Fibroblast of gingiva (primary cell): ENCODE measurements at regions not wholly inside any gene's neighbourhood (a gene's known extent, or its start where the extent isn't known, plus 50 kb on each side); places are given as distances from the start of the nearest gene placed in this dataset.
A peak's percentile ranks its signal among the peaks of the same experiment; 100 is the strongest.
"Not testable (repeated sequence)": the region's sequence is repeated elsewhere in the genome, so short reads cannot be mapped to it uniquely, and the experiment has no call there.

Experiments used
- DNase-seq: peaks from one replicate; pipeline ENCODE4 v3.0.0-alpha.2; 2011; ENCODE audit warnings: low read depth

DNA sequence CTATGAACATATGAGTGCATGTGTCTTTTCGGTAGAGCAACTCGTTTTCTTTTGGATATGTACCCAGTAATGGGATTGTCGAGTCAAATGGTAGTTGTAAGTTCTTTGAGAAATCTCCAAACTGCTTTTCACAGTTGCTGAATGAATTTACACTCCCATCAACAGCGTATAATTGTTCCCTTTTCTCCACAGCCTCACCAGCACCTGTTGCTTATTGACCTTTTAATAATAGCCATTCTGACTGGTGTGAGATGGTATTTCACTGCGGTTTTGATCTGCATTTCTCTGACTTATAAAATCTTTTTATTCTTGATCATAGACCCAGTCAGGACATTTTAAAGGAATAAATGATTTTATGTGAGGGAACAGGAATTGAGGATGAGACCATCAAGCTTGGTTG lies 165.0 kb upstream of the KCTD3 start:
- DNase-seq = no peak

DNA sequence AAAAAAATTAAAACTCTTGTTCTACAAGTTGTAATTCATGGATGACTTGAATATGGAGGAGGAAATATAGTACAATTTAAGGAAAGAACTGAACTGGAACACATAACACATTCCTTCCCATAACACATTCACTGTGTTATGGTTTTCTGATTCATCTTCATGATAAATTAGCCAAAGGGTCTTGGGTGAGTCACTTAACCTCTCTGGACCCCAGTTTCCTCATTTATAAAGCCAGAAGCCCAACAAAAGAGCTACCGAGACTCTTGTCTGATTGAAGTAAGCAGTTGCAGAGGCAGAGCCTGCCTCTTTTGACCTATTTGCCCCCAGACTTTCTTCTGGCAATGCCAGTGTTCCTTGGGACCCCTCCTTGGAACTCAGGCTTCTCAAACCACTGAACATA lies 161.9 kb upstream of the KCTD3 start:
- DNase-seq = no peak

DNA sequence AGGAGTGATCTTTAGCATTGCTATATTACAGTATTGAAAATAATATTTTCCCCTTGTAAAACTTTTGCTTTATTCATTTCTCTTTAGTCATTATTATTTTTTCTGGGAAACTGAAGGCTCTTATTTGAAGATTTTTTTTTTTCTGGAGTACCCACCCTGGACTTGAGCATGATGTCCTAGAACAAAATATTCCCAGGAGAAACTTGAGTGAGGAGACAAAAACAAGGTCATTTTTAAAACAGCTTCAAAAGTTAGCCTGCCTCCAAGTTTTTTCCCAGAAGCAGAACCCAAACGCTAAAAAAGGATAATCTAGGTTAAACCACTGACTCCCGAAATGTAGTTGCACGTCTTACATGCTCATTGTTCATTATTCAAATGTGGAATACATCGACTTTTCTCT lies 160.2 kb upstream of the KCTD3 start:
- DNase-seq = no peak

DNA sequence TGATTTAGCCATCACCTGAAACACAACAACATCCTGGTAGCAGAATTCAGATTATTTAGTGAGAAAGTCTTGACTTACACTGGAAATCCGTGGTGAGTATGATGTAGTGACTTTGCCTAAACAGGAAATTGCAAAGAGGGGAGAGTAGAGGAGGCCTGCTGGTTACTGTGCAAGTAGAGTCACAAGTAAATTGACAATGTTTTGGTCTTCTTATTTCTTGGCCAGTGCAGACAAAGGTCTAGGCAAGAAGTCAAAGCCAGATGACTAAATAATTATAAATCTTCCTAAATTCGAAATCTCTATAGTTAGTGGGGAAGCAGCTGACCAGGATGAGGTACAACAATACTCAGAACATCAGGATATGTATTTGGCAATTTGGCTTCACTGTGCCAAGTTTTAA lies 159.5 kb upstream of the KCTD3 start:
- no peak for DNase-seq

DNA sequence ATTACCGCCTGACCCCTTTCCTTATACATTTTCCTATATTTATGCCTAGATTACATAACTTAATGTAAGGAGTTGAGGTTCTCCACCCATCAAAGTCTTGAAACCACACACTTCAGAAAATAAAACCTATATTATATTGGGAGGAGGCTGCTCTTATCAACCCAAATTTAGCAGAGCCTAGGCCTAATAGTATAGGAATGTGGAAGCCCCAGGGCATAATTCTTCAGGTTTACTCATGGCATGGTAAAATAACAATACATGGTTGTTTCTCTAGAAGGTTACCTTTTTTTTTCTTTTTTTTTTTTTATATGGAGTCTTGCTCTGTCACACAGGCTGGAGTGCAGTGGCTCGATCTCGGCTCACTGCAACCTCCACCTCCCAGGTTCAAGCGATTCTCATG lies 157.6 kb upstream of the KCTD3 start:
- DNase-seq = not testable (repeated sequence)

DNA sequence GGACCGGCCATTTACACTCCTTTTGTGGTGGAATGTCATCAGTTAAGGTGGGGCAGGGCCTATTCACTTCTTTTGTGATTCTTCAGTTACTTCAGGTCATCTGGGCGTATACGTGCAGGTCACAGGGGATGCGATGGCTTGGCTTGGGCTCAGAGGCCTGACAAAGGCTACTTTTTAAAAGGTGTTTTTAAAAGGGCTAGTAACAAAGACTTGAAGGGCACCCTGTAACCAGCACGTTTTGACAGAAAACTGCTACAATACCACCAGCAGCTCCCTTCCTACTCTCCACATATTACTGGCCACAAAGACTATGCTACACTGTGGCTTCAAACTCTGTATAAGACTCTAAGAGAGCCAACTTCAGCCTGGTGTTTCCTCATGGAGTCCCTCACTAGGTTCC lies 151.6 kb upstream of the KCTD3 start:
- DNase-seq = not testable (repeated sequence)

DNA sequence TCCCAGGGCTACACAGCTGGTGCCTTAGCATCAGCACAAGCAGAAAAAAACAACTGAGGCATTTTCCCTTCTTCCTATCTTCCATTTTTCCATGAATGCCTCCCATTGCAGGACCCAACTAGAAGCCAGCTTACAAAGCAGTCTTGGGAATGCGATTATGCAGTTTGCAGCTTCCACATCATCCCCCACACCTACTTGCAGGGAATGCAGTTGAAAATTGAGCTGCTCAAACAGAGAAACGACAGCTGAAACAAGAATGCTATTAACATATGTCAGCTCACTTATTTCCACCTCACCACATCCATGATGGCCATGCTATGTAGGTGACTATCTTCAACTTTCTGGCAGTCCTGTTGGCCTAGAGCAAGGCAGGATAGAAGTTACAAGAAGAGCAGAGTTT lies 150.6 kb upstream of the KCTD3 start:
- DNase-seq = no peak

DNA sequence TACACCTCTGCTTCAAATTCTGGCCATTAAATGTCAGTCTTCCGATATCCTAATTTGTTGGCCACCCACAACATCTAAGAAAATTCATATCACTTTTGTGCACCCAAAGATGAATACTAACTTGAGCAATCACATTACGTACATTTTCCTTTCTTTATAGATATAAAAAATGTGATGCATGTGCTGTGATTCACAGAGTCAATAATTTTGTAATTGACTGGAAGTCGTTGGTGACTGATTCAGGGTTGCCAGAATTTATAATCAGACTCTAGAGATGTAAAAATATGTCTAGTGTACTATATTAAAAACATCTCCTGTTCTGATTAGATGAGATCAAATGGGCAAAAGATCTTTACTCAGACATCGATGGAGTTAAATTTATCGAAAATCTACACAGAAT lies 150.0 kb upstream of the KCTD3 start:
- peak; percentile 9 for DNase-seq

DNA sequence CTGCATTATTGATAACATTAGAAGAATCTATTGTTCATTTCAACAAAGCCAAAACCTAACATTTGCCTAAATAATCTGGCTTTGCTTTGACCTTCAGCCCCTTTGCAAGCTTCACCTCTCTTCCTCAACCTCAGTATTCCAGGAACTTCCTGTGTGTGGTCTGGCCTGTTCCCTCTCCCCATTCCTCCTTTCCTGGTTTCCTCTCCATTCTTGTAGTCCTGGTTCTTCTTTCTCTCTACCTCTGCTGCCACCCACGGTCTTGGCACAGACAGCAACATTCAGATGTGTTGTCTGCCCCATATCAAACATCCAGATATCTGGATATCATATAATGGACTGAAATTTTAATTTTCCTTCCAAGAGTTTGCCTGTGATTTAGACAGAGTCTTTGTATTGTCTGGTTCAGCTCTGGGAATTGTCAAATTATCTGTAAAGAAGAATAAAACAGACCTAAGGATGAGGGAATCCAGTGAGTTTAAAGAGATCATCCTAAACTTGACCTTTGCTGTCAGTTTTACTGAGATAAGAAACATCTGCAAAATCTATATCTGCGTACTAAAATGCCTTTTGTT lies 148.1 kb upstream of the KCTD3 start:
- DNase-seq = no peak

DNA sequence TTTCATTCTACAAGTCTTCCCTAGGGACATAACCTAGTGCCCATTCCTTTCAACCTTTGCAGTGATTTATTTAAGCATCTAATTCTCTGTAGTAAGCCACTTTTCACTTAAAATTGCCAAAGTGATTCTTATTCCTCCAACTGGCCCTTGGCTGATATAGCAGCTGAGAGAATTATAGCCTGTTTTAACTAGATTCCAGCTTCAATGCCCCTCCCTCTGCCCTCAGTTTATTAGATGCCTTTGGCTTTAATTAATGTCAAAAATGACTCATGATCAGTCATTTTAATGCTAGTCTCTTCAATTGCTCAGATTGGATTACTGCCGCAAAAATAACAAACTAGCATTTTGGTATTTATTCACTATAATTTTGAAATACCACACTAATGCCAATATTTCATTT lies 145.4 kb upstream of the KCTD3 start:
- DNase-seq = peak; percentile 15

DNA sequence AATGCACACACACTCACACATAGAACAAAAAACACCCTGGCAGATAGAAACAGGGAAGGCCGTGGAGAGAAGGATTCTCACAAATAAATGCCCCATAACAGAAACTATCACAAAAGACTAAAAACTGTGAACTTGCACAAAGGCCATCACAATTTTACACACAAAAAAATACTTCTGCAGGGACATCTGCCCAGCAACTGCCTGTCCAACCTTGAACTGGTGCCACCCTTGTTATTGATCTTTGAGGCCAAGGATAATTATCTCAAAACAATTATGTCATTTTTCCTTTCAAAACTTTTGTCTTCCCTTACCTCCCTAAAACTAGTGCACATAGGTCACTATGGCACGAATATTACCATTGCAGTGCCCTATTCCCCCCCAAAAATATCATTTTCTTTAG lies 143.8 kb upstream of the KCTD3 start:
- no peak for DNase-seq

DNA sequence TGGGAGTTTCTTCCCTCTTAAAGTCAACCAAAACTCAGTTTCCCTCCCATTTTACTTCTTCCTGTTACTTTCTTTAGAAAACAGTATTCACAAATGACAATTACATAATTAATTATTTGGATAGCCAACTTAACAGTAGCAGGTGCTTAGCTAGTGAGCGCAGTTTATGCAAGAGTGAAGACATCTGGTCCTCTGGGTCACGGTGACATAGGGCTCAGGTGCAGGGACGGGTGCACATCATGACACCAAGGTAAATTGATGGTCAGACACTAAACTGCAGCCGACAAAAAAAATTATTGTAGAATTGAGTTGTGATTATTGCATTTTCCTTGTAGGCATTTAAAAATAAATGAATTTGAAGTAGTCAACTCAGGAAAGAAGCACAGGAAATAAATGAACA lies 142.0 kb upstream of the KCTD3 start:
- no peak for DNase-seq

DNA sequence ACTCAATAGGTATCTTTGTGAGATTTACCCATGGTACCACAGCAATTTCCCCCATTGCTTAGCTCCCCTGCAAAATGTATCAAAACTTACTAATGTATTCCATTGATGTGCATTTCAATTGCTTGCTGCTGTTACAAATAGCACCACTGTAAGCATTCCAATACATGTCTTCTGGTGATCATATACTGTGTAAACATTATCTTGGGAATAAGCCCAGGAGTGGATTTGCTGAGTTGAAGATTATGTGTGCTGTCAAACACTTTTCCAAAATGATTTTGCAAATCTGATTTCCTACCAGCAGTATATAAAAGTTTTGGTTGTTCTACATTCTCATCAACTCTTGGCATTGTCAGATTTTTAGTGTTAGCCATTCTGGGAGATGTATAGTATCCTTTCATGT lies 141.0 kb upstream of the KCTD3 start:
- DNase-seq = no peak

DNA sequence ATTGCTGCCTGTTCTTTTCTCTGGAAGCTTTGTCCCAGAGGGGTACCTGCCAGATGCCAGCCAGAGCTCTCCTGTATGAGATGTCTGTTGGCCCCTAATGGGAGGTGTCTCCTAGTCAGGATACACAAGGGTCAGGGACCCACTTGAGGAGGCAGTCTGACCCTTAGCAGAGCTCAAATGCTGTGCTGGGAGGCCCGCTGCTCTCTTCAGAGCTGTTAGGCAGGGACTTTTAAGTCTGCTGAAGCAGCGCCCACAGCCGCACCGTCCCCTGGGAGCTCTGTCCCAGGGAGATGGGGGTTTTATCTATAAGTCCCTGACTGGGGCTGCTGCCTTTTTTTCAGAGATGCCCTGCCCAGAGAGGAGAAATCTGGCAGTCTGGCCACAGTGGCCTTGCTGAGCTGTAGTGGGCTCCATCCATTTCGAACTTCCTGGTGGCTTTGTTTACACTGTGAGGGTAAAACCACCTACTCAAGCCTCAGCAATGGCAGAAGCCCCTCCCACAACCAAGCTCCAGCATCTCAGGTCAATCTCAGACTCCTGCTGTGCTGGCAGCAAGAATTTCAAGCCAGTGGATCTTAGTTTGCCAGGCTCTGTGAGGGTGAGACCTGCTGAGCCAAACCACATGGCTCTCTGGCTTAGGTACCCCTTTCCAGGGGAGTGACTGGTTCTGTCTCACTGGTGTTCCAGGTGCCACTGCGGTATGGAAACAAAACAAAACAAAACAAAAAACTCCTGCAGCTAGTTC lies 134.4 kb upstream of the KCTD3 start:
- not testable (repeated sequence) for DNase-seq

DNA sequence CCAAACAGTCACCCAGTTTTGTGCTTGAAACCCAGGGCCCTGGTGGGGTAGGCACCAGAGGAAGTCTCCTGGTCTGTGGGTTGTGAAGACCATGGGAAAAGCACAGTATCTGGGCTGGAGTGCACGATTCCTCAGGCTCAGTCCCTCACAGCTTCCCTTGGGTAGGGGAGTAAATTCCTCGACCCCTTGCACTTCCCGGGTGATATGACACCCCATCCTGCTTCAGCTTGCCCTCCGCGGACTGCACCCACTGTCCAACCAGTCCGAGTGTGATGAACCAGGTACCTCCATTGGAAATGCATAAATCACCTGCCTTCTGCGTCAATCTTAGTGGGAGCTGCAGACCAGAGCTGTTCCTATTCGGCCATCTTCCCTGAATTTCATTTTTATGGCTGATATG lies 133.9 kb upstream of the KCTD3 start:
- no peak for DNase-seq

DNA sequence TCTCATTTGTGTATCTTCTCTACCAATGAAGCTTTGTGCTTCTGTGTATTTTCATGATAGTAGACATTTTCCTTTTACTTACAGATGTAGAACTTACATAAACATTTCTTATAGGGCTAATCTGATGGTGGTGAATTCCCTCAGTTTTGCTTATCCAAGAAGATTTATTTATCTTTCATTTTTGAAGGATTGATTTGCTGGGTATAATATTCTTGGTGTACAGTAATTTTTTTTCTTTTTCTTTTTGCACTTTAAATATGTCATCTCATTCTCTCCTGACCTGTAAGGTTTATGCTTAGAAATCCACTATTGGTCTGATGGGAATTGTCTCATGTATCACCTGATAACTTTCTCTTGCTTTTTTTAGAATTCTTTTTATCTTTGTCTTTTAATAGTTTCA lies 127.6 kb upstream of the KCTD3 start:
- no peak for DNase-seq

DNA sequence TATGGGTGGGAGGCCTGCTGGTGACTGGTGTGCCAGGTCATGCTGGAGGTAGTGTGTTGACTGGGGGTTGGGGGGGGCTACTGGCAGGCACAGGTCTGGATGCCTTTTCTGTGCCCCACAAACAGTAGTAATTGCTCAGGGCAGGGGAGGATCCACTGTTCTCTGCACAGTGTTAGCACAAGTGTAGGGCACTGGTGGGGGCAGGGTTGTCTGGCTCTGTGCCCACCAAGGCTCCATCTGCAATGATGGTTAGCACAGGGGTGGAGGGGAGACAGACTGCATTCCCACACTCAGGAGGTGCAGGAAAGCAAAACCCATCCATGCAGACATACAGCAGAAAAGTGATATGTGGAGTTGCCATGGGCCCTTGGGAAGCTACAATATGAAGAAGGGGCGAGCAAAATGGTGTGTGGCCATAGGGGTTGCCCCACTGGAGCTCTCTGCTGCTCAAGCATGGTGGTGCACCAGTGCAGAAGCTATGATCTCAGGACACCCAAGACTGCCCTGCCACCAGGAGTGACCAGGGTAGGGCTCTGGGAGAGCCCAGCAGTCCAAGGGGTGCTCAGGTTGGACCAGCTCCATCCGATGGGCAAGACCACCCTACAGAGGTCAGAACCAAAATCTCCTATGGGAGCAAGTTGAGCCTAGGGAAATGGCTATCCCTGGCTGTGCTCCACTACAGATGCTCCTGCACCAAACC lies 122.2 kb upstream of the KCTD3 start:
- no peak for DNase-seq

DNA sequence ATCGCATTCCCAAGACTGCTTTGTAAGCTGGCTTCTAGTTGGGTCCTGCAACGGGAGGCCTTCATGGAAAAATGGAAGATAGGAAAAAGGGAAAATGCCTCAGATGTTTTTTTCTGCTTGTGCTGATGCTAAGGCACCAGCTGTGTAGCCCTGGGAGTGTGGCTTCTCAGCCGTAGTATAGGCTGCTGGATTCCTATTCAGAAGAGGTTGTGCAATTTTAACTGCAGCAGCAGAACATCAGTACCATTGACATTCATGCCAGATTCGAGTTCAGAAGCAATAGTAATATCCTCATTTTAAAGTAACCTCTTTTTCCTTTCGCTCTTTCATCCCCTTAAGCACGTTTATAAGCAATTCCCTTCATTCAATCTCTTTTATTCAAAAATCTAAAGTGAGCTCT lies 119.1 kb upstream of the KCTD3 start:
- DNase-seq = not testable (repeated sequence)

DNA sequence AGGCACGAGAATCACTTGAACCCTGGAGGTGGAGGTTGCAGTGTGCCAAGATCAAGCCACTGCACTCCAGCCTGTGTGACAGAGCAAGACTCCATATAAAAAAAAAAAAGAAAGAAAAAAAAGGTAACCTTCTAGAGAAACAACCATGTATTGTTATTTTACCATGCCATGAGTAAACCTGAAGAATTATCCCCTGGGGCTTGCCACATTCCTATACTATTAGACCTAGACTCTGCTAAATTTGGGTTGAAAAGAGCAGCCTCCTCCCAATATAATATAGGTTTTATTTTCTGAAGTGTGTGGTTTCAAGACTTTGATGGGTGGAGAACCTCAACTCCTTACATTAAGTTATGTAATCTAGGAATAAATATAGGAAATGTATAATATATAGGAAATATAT lies 118.0 kb upstream of the KCTD3 start:
- DNase-seq = not testable (repeated sequence)

DNA sequence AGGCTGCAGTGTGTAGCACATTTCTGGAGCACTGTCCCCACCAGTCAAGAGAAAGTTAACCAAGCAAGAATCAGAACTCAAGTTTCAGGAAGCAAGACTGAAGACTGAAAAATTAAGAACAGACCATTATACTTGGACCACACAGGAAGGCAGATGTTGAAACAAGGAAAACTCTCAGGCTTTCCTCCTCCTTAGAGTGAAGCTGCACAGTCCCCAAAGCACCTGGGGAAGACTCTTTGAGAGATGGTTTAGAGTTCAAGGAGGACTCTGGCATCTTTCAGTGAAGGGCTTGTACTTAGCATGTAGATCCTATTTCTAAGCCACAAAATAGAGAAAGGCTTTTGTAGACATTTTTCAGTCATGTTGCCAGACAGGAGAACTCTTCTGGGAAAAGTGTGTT lies 113.7 kb upstream of the KCTD3 start:
- DNase-seq = no peak

DNA sequence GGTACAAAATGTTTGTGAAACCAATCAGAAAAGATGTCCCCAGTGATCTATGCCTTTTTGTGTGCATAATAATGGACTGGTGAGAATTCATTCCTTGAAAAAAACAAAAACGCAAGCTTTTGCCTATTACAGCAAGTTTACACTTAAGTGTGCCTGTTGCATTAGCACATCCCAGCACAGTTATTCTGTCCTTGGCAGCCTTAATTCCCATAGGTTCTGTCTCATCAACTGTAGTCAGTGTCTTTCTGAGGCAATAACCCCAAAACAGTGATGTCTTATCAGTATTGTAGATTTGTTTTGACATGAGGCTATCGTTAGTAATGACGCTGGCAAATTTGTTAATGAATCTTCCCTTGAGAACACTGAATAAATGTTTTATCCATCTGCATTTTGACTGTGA lies 109.9 kb upstream of the KCTD3 start:
- DNase-seq = no peak

DNA sequence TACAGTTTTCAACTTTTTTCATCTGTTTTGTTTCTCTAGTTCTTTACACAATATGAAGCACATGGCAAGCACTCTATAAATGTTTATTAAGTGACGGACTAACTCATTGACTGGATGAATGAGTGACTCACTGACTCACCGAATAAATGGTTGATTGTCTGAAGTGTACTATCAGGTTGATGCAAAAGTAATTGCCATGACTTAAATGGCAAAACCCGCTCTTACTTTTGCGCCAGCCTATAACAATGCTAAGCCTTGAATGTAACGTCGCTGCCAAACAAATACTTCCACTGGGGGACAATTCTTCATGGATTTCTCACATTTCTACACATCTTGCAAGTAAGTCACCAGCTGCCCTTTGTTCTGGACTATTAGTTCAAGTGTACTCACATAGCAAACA lies 109.0 kb upstream of the KCTD3 start:
- DNase-seq = no peak

DNA sequence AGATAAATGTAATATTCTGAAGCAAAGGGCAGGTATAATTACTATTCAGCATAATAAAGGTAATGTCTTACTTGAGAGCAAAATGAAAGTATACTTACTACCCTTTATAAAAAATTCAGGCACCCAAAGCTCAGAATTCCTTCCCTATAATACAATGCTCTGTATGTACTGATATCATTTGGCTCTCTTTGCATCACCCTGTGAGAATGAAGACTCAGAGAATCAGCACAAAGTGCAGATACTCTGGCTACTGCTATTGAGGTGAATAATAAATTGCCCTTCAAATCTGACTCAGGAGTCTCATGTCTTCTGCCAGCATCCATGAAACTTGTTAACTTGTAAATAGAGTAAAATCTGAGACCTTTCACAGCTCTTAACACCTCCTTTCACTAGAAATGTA lies 108.5 kb upstream of the KCTD3 start:
- no peak for DNase-seq

DNA sequence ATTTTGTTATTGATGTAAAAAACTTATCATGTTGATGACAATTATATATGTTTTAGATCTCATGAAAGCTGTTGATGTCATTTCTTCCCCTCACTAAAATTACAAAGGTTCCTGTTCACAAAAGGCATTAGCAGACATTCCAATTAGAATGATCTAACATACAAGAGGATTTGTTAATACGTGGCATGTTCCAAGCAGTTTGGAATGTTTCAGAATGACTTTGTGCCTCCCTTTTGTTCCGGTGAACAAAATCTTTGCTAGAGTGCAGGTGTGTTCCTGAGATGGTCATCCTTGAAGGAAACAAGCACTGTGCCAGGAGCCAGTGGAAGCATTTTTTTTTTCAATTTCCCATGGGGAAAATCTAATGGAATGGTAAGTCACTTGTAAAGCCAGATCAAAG lies 108.0 kb upstream of the KCTD3 start:
- DNase-seq = no peak
